ENCODE measurements at regions not wholly inside any gene's neighbourhood (a gene's known extent, or its start where the extent isn't known, plus 50 kb on each side); places are given as distances from the start of the nearest gene placed in this dataset.

DNA sequence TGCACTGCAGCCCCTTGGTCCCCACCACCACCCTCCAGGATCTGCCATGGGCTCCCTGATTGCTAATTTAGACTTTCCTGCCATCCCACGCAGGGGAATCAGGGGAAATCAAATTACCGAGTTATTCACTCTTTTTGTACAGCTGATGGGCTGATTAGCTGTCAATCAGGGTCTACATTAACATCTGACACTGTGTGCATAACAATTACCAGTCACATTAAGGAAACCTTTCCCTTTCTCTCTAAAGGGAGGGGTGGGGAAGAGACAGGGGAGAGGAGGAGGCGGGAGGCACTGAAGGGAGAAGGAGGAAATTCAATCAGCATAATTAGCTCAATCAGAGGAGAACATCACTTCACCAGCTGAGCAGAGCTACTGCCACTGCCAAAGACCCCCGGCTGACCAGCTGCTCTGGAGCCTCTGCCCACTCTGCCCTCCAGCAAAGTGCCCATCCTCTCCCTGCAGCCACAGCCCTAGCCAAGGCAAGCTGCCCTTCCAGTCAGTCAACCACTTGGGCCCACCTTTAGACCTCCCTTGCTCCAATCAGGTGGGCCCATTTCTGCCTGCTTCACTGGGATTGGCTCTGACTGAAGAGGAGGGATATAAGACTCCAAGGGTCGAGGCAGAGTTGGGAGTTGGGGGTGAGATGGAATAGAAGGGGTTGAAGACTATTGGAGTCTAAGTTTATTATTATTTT, 199.3 kb upstream of the ZC3H12A start:
- no peak for DNase-seq (ENCODE audit: low spot score)

DNA sequence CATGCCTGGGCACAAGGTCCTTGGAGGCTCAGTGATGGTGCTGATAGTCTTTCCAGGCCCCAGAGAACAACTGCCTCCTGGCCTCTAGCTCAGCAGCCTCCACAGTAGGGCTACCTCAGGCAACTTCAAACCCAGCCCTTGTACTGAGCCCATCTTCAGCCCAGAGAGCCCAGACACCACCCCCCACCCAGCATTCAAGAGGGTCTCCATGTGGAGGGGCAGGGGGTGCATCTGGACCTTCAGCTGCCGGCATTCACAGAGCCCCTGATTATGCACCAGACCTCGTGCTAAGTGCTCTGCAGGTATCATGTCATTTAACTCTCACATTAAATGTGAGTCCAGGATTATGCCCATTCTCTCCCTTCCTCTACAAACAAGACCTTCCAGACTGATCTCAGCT, 197.0 kb upstream of the ZC3H12A start:
- no peak for DNase-seq (ENCODE audit: low spot score)

DNA sequence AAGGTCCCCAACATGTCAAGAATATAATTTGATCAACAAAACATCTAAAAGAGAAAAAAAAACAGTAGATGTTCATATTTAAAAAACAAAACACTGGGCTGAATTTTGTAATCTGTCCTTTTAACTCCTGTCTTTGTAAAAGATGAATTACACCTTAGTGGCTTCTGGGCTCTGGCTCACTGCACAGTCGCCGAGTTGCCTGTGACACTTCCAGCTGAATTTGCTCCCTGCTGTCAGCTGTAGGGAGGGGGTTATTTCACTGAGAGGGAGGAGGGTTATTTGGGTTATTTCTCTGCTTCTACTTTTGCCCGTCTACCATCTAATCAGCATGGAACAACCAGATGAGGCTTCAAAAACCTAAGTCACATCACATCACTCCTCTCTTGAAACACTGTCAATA, 193.0 kb upstream of the ZC3H12A start:
- DNase-seq (ENCODE audit: low spot score), result no peak

DNA sequence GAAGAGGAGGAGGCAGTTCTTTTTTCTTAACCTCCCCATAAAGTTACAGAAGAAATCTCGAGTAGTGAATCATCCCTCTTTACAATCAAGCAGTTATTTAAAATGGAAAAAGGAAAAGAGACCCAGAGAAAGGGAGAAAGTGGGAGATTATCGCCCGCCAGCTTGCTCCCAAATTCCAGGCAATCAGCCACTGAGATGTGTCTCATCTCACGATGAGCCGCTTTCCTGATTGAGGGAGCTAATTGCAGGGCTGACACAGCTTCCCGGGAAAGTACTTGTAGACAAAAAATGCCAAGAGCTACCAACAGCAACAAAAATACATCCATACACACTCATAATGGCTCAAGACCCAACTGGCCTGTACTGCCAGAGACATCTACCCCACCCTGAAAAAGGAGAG, 191.6 kb upstream of the ZC3H12A start:
- DNase-seq (ENCODE audit: low spot score), result no peak

DNA sequence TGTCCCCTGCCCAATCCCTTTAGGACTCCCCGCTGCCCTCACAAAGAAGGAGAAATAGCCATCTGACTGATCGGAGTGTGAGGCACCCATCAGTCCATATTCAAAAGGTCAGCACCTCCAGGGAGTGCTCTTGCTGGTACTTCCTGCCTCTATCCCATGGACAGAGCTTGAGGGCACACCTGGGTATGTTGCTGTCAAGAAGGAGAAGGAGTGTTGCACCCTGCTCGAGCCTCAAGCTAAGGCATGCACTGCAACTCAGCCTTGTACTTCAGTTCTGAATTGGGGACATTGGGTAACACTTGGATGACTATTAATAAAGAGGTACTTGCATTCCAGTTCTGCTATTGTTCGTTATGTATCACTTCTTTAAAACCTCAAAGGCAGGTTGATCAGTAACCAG, 190.3 kb upstream of the ZC3H12A start:
- DNase-seq (ENCODE audit: low spot score), result no peak

DNA sequence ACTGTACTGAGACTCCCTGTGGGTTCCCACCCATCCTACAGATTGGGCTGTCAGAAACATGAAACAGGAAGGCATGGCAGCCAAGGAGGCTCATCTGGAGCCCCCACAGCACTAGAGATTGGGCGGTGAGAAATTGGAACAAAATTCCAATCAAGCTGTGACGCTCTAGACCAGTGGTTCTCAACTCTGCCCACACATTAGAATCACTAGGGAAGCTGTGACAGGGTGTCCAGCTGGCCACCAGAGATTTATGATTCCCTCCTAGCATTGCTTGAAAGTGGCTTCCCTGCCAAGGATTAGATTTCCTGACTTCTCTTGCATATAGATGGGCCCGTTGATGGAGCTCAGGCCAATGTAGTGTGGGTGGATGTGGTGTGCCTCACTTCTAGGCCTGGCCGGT, 187.5 kb upstream of the ZC3H12A start:
- DNase-seq (ENCODE audit: low spot score), result no peak

DNA sequence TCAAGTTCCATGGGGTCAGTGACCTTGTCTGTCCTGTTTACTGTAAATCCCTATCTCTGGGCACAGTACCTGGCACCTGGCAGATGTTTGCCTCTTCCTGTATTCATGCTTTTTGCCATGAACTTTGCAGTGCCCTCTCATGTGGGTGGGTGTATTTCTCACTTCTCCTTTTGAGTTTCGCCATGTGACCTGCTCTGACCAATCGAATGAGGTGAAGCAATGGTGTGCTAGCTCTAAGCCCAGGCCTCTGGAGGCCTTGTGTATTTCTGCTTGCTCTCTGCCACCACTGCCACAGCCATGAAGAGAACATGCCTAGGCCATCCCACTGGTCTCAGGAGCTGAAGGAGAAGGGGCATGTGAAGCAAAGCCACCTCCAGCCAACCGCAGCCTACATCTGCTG, 185.5 kb upstream of the ZC3H12A start:
- no peak for DNase-seq (ENCODE audit: low spot score)

DNA sequence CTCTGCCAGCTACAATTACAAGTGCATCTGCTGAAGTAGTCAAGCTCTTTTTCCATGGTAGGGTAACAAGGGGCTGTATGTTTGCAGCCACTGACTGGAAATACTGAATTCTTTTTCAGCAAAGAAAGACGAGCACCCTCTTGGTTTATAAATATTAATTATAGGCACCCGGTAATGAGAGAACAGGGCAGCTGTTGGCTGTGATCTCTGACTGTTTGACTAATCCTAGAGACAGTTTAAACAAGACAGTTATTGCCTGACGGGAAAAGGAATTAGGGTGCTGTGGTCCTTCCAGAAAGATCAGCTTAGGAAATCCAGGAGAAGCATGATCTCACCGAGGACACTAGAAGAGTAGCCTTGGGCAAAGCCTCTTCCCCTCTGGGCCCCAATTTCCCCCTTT, 183.7 kb upstream of the ZC3H12A start:
- no peak for DNase-seq (ENCODE audit: low spot score)

DNA sequence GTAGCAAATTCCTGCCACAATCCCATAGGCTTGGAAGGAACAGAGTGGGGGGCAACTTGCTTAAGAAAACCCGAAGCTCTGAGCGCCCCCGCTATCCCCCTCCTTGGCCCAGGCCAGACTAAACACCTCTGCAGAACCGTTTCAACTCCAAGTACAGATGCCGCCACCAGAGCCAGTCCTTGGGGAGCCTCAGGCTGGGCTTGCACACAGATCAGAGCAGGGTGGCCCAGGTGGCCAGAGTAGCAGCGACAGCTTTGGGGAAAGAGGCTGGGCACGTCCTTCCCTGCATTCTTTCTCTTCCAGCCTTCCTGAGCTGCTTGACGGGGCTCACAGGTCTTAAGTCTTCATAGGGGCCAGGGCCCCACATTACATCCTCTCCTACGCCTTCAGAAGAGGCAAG, 181.6 kb upstream of the ZC3H12A start:
- DNase-seq (ENCODE audit: low spot score), result no peak

DNA sequence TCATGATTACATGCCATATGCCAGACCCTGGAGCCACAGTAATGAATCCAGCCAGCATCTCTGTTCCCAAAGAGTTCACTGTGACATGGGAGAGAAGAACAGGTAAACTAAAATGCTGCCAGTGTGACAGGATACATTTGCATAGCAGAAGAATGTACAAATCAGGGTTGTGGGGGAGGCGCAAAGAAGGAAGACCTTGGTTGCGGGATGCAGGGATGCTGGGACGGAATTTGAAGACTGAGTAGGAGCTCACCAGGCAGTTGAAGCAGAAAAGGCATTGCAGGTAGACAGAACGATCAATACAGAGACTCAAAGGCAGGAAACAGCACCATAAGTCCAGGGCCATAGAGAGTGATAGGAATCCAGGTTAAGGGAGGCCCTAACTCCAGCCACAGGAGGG, 180.3 kb upstream of the ZC3H12A start:
- DNase-seq (ENCODE audit: low spot score), result no peak

DNA sequence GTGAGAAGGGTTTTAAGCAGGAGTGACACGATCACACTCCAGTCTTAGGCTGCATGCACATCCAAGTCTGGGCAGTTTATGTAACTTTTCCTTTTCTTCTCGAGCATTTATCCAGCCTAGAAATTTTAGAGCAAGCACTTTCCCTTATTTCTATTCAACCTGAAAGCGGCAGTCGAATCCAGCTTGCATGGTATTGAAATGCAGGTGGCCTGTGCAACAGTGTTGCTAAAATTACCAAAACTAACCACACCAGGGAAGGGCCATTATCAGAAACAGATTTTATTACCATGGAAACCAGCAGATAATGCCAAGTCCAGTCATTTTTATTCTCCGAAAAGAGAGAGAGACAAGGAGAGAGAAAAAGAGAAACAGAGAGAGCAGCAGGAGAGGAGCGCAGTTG, 179.9 kb upstream of the ZC3H12A start:
- DNase-seq (ENCODE audit: low spot score), result no peak

DNA sequence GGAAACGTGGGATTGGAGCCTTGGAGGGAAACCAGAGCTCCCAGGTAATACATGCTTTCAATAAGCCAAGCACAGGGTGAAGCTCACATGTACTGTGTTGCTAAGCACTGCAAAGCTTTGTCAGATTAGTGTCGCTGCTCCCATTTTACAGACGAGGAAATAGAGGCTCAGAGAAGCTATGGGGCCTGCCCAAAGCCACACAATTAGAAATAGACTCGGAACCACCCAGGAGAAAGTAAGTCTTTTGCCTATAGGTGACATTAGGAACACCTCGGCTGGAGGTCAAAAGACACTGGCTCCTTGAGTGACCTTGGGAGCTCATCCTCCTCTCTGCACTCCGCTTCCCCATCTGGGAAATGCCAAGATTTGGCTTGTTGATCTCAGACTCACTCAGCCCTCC, 175.6 kb upstream of the ZC3H12A start:
- no peak for DNase-seq (ENCODE audit: low spot score)

DNA sequence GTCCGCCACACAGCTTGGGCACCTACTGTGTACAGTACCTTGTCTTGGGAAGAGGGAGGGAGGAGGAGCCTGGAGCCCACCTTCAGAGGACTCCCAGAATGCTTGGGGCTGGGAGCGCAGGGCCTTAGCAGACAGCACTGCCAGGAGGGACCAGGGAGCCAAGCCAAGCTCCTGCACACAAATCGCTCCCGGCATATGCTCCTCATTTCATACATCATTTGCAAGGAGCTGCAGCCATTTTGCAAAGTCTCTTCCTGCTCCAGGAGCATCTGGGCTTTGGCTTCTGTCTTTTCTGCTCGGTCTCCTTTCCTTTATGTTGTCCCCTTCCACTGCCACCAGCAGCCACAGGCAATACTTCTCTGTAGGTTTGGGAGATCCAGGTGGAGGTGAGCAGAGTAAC, 175.2 kb upstream of the ZC3H12A start:
- no peak for DNase-seq (ENCODE audit: low spot score)

DNA sequence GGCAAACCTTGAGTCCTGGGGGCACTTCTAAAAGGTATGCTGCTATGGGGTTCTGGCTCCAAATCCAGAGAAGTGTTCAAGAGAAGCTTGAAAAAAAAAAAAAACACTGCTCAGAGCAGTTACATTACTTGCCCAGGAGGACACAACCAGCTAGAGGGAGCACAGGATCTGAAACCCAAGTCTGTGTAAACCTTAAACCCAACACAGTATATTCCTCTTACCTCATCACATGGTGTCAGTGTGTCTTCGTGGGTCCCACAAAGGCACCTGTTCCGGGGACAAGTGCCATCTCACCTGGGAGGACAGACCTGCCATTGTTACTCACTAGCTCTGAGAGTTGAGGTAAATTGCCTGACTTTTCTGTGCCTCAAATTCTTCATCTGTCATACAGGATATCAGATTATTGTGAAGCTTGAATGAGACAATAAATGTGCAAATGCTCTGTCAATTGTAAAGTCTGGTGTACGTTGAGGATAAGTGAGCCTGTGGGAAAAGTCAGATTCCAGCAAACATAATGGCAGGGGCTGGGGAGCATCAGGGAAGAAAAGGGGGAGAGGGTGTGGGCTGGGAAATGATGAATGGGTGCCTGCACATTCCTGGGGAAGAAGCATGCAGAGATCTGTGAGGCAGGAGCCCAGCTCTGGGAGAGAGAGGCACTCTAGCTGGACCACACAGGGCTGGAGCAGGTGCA, 170.4 kb upstream of the ZC3H12A start:
- no peak for DNase-seq (ENCODE audit: low spot score)

DNA sequence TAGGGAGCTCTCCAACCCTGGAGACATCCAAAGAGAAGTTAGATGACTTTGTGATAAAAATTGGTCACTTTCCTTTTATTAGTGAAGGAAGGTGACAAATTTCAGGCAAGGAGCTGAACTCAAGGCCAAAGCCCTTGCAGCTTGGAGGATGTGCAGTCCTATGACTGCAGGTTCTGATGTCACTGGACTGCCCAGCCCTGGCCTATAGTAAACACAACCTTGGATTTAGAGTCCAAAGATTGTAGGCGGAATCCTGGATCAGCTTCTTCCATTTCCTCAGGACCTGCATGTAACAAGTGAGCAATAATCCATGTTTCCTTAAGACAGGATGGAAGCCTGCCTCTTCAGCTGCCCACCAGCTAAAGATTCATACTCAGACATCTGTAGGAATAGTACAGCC, 169.3 kb upstream of the ZC3H12A start:
- peak; percentile 43 for DNase-seq (ENCODE audit: low spot score)

DNA sequence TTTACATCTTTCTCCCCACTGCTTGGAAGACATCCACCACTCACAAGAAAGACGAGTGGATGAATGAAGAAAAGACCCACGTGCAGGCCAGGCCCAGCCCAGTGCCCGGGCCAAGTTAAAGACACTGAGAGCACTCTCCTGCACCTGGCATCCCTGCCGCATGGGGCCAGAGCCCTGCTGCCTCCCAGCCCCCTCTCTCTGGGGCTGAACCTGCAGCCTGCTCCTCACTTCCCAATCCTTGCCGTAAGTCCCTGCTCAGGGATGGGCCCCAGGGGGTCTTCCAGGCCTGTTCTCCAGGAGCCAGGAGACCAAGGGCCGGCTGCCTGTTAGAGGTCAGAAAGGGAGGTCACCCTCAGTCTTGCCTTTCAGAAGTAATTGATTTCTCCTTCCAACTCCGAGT, 168.5 kb upstream of the ZC3H12A start:
- no peak for DNase-seq (ENCODE audit: low spot score)

DNA sequence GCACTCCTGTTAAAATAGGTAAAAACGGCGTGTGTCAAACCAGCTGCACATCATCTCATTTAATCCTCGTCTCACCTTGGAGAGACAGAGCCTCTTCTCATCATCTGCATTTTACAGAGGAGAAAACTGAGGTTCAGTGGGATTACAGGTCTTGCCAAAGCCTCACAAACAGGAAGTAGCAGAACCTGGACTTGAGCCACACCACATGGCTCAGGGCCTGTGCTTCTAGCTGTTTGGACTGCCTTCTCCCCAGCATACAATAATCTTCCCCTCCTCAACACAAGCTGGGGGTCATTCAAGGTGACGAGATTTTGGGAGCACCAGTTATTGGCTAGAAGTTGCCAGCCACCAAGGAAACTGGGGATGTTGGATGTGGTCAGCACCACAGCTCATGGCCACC, 167.9 kb upstream of the ZC3H12A start:
- DNase-seq (ENCODE audit: low spot score), result peak; percentile 15

DNA sequence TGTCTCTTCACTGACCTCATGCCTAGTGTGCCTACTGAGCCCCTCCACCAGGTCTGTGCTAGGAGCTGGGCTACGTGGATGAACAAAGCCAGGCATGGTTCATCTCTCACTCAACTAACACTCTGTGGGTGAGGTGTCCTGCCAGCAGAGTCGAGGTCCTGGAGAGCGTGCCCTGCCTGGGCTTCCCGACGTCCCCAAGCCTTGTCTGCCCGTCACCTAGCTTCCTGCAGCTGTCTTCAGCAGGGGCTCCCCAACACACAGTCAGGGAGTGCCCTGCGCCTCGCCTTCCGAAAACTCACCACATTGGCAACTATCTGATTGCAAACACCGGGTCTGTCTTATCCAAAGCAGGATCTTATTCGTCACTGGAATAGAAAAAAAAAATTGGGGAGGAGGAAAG, 167.5 kb upstream of the ZC3H12A start:
- no peak for DNase-seq (ENCODE audit: low spot score)

DNA sequence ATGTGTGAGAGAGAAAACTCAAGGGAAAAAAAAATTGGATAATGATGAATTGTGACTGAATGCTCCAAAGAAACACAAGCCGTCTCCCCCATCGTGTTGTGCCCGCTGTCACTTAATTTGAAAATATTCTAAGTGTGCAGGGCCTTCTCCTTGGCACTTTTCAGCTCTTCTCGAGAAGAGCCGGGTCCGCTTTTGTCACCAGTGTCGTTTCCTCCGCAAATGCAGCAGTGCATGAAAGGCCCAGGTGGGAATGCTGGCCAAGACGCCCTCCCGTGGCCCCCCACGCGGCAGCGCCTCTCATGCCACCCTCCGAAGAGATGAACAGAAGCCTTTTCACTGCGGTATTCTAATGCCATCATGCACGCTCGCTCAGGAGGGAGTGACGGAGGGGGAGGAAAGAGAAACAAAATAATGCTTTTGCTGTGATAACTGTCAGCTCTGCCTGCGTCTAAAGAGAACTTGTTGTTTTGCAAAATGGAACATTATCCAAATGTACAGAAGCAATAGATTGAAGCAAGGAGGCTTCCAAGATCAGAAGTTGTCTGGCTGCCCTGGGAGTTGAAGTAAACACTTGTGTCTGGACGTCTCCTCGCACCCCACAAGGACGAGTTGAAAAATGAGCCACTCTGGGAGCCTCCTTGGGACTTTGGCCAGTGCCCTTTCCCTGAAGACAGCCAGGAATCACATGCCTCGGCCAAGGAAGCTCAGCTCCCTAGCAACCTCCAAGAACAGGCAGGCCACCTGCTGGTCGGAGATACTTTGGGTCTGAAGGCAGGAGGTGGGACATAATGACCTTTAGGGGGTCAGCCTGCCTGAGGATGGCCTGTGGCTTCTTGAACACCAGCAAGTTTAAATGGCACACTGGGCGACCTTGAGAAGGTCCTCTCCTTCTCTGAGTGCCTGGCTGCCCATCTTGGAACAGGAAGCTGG, 166.1 kb upstream of the ZC3H12A start:
- peak; percentile 14 for DNase-seq (ENCODE audit: low spot score)

DNA sequence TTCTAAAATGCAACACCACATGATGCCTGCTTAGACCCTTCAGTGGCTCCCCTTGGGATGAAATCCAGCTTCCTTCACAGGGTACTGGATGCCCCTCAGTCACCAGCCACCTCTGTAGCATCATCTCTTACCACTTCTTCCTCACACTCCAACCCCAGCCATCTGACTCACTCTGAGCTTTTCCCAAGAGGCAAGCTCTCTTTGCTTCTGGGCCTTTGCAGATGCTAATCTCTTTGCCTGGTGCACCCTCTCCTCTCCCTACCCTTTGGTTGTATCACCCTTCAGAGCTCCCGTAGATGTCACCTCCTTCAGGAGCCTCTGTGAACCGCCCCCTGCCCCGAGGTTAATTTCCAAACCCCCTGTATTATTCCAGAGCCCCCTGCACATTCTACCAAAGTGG, 164.8 kb upstream of the ZC3H12A start:
- DNase-seq (ENCODE audit: low spot score), result no peak

DNA sequence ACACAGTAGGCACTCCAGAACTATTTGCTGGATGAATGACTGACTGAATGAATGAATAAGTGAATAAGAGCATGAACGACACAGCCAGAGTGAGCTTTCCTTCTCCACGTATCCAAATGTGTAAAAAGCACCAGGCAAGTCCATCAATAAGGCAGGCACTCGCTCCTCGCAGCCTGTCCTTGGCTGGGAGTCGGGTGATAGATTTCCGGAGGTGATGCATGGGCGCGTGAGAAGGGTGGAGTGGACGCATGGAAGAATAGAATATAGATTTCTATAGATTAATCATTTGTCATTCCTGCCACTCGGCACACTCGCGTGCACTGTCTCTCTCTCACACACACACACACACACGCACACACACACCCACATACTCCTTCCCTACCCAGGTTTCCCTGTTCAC, 164.3 kb upstream of the ZC3H12A start:
- DNase-seq (ENCODE audit: low spot score), result peak; percentile 18

DNA sequence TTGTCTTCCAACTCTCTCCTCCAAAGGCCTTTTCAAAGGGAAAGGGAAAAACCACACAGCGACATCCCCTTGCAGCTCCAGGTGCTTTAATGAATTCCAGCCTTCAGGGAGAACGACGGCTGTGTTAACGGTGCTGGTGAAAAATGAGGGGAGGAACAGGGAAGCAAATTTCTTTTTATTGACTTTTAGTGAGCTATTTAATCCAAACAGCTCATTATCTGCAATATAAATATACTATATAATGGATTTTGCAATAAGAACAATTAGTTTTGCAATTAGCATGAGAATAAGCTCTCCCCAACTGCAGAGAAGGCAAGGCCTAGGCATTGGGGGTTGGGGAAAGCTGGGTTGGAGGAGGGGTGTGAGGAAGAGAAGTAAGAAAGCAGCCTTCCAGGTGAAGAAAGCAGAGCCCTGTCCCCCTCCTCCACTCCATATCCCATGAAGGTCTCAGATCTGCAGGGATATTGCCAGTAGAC, 159.0 kb upstream of the ZC3H12A start:
- DNase-seq (ENCODE audit: low spot score), result no peak

Data from mucosa of gallbladder (tissue), 1 donor.